HepG2 (cell line): ENCODE measurements at regions not wholly inside any gene's neighbourhood (a gene's known extent, or its start where the extent isn't known, plus 50 kb on each side); places are given as distances from the start of the nearest gene placed in this dataset.

Experiments
- ATF7 ChIP-seq, 2 experiments: fragments of 450-650 bp in 1 of 2; sonication (generic) in 1 of 2; formaldehyde crosslinking in 1 of 2; IDR thresholded peaks; 2 replicates each; pipeline versions ENCODE4 v1.4.0 to v1.6.1; 2016 to 2020; ENCODE audit warnings: antibody characterized with exemption in 1 of 2, mild to moderate bottlenecking in 1 of 2, missing genetic modification reagents in 1 of 2
- BRCA1 ChIP-seq: sonication (generic); formaldehyde crosslinking; IDR thresholded peaks from 2 replicates; pipeline ENCODE4 v1.4.0; 2020; ENCODE audit warnings: missing genetic modification reagents
- HOXA3 ChIP-seq: sonication (generic); formaldehyde crosslinking; IDR thresholded peaks from 2 replicates; pipeline ENCODE4 v1.5.0; 2020; ENCODE audit warnings: missing genetic modification reagents
- MTA1 ChIP-seq: sonication (generic); formaldehyde crosslinking; IDR thresholded peaks from 2 replicates; pipeline ENCODE4 v1.4.0; 2020; ENCODE audit warnings: missing genetic modification reagents, mild to moderate bottlenecking, borderline replicate concordance
- NCOR1 ChIP-seq: fragments of 200-600 bp; sonication (generic); IDR thresholded peaks from 2 replicates; pipeline ENCODE4 v1.7.0; 2017; ENCODE audit warnings: antibody characterized with exemption, low read length, borderline replicate concordance
- NR3C1 ChIP-seq: sonication (generic); formaldehyde crosslinking; IDR thresholded peaks from 2 replicates; pipeline ENCODE4 v1.4.0; 2020; ENCODE audit warnings: missing genetic modification reagents
- PHF20 ChIP-seq: sonication (generic); formaldehyde crosslinking; IDR thresholded peaks from 2 replicates; pipeline ENCODE4 v1.5.0; 2020; ENCODE audit warnings: mild to moderate bottlenecking, missing genetic modification reagents
- SIX1 ChIP-seq: sonication (generic); formaldehyde crosslinking; IDR thresholded peaks from 2 replicates; pipeline ENCODE4 v1.4.0; 2020; ENCODE audit warnings: missing genetic modification reagents, borderline replicate concordance
- ZNF331 ChIP-seq: sonication (generic); formaldehyde crosslinking; IDR thresholded peaks from 2 replicates; pipeline ENCODE4 v1.4.0; 2020; ENCODE audit warnings: missing genetic modification reagents
- ZNF446 ChIP-seq: sonication (generic); formaldehyde crosslinking; IDR thresholded peaks from 2 replicates; pipeline ENCODE4 v1.5.0; 2020; ENCODE audit warnings: mild to moderate bottlenecking, missing genetic modification reagents
- TF ChIP-seq, protein P1 (sequence below): fragments of 450-650 bp; IDR thresholded peaks from 2 replicates; pipeline ENCODE4 v1.6.1; 2017; ENCODE audit warnings: mild to moderate bottlenecking
- TF ChIP-seq, protein P2 (sequence below): sonication (generic); formaldehyde crosslinking; IDR thresholded peaks from 2 replicates; pipeline ENCODE4 v1.9.0; 2021; ENCODE audit warnings: missing genetic modification reagents, mild to moderate bottlenecking, borderline replicate concordance
- TF ChIP-seq, protein P3 (sequence below): sonication (generic); formaldehyde crosslinking; IDR thresholded peaks from 2 replicates; pipeline ENCODE4 v1.5.0; 2020; ENCODE audit warnings: missing genetic modification reagents
- TF ChIP-seq, protein P4 (sequence below): sonication (generic); formaldehyde crosslinking; IDR thresholded peaks from 2 replicates; pipeline ENCODE4 v1.4.0; 2020; ENCODE audit warnings: missing genetic modification reagents

DNA sequence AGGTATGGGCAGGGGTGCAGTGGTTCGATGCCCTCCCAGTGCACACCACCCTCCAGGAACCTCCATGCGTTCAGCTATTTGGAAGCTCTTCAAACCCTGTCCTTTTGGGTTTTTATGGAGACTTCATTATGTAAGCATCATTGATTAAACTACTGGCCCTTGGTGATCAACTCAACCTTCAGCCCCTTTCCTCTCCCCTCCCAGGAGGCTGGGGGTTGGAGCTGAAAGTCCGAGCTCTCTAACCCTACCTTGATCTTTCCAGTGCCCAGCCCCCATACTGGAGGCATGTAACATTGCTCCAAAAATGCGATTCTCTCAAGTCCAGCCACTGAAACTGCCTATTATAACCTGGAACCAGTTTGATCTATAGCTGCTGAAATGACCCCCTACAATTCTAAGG, 188.1 kb downstream of the IPO8 start (continued):
- TF ChIP-seq, protein P1, sequence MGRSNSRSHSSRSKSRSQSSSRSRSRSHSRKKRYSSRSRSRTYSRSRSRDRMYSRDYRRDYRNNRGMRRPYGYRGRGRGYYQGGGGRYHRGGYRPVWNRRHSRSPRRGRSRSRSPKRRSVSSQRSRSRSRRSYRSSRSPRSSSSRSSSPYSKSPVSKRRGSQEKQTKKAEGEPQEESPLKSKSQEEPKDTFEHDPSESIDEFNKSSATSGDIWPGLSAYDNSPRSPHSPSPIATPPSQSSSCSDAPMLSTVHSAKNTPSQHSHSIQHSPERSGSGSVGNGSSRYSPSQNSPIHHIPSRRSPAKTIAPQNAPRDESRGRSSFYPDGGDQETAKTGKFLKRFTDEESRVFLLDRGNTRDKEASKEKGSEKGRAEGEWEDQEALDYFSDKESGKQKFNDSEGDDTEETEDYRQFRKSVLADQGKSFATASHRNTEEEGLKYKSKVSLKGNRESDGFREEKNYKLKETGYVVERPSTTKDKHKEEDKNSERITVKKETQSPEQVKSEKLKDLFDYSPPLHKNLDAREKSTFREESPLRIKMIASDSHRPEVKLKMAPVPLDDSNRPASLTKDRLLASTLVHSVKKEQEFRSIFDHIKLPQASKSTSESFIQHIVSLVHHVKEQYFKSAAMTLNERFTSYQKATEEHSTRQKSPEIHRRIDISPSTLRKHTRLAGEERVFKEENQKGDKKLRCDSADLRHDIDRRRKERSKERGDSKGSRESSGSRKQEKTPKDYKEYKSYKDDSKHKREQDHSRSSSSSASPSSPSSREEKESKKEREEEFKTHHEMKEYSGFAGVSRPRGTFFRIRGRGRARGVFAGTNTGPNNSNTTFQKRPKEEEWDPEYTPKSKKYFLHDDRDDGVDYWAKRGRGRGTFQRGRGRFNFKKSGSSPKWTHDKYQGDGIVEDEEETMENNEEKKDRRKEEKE, result no peak
- 0 out of 2 replicates have a peak, but pooled peaks have one; percentile 43 for TF ChIP-seq MTA1
- TF ChIP-seq SIX1 (CRISPR knock-in tag), result no peak
- TF ChIP-seq, protein P2, sequence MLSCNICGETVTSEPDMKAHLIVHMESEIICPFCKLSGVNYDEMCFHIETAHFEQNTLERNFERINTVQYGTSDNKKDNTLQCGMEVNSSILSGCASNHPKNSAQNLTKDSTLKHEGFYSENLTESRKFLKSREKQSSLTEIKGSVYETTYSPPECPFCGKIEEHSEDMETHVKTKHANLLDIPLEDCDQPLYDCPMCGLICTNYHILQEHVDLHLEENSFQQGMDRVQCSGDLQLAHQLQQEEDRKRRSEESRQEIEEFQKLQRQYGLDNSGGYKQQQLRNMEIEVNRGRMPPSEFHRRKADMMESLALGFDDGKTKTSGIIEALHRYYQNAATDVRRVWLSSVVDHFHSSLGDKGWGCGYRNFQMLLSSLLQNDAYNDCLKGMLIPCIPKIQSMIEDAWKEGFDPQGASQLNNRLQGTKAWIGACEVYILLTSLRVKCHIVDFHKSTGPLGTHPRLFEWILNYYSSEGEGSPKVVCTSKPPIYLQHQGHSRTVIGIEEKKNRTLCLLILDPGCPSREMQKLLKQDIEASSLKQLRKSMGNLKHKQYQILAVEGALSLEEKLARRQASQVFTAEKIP (CRISPR knock-in tag), result no peak
- TF ChIP-seq PHF20, result no peak
- 0 out of 2 replicates have a peak, but pooled peaks have one; percentile 38 for TF ChIP-seq NCOR1
- no peak for TF ChIP-seq BRCA1 (CRISPR knock-in tag)
- TF ChIP-seq, protein P3, sequence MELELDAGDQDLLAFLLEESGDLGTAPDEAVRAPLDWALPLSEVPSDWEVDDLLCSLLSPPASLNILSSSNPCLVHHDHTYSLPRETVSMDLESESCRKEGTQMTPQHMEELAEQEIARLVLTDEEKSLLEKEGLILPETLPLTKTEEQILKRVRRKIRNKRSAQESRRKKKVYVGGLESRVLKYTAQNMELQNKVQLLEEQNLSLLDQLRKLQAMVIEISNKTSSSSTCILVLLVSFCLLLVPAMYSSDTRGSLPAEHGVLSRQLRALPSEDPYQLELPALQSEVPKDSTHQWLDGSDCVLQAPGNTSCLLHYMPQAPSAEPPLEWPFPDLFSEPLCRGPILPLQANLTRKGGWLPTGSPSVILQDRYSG, result no peak
- TF ChIP-seq ZNF331 (CRISPR knock-in tag), result 0 out of 2 replicates have a peak, but pooled peaks have one; percentile 23
- TF ChIP-seq, protein P4, sequence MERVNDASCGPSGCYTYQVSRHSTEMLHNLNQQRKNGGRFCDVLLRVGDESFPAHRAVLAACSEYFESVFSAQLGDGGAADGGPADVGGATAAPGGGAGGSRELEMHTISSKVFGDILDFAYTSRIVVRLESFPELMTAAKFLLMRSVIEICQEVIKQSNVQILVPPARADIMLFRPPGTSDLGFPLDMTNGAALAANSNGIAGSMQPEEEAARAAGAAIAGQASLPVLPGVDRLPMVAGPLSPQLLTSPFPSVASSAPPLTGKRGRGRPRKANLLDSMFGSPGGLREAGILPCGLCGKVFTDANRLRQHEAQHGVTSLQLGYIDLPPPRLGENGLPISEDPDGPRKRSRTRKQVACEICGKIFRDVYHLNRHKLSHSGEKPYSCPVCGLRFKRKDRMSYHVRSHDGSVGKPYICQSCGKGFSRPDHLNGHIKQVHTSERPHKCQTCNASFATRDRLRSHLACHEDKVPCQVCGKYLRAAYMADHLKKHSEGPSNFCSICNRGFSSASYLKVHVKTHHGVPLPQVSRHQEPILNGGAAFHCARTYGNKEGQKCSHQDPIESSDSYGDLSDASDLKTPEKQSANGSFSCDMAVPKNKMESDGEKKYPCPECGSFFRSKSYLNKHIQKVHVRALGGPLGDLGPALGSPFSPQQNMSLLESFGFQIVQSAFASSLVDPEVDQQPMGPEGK (CRISPR knock-in tag), result 0 out of 2 replicates have a peak, but pooled peaks have one; percentile 31
- TF ChIP-seq ZNF446 (CRISPR knock-in tag), result no peak
- TF ChIP-seq NR3C1 (CRISPR knock-in tag), result no peak
- no peak for TF ChIP-seq ATF7 (IDR thresholded peaks at IDR 0.05)
- TF ChIP-seq ATF7 (CRISPR knock-in tag; IDR thresholded peaks at IDR 0.05), result no peak
- TF ChIP-seq HOXA3, result 0 out of 2 replicates have a peak, but pooled peaks have one; percentile 22
